ENCODE measurements at regions not wholly inside any gene's neighbourhood (a gene's known extent, or its start where the extent isn't known, plus 50 kb on each side); places are given as distances from the start of the nearest gene placed in this dataset.

DNA sequence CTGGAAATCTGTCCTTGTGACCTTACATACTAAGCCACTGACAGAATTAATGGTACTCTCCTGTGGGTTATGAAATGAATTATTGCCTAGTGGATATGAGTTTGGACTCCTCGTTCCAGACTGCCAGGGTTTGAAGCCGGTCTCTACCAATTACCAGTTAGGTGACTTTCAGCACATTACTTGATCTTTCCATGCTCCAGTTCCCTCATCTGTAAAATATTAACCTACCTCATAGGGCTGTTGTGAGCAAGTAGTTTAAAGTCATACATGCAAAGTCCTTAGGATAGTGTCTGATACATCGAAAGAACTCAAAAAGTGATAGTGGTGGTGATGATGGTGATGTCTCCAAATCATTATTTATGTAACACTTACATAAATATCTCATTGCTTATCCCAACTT, 373.5 kb upstream of the ARX start:
- H3K36me3 Mint-ChIP-seq (ENCODE audit: low read depth, unreplicated experiment) = no peaks in the 10 kb centered on the region
- H3K27me3 Mint-ChIP-seq (ENCODE audit: unreplicated experiment) = no peaks in the 10 kb centered on the region
- H3K27ac Mint-ChIP-seq (ENCODE audit: unreplicated experiment) = no peak overlapping the region
- no peaks in the 10 kb centered on the region for H3K9me3 Mint-ChIP-seq (ENCODE audit: unreplicated experiment)
- no peaks in the 10 kb centered on the region for H3K4me1 Mint-ChIP-seq (ENCODE audit: unreplicated experiment)
- H3K4me3 Mint-ChIP-seq (ENCODE audit: unreplicated experiment) = no peak overlapping the region
- no peak for DNase-seq (ENCODE audit: low spot score)
- TF ChIP-seq, protein P1, sequence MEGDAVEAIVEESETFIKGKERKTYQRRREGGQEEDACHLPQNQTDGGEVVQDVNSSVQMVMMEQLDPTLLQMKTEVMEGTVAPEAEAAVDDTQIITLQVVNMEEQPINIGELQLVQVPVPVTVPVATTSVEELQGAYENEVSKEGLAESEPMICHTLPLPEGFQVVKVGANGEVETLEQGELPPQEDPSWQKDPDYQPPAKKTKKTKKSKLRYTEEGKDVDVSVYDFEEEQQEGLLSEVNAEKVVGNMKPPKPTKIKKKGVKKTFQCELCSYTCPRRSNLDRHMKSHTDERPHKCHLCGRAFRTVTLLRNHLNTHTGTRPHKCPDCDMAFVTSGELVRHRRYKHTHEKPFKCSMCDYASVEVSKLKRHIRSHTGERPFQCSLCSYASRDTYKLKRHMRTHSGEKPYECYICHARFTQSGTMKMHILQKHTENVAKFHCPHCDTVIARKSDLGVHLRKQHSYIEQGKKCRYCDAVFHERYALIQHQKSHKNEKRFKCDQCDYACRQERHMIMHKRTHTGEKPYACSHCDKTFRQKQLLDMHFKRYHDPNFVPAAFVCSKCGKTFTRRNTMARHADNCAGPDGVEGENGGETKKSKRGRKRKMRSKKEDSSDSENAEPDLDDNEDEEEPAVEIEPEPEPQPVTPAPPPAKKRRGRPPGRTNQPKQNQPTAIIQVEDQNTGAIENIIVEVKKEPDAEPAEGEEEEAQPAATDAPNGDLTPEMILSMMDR (IDR thresholded peaks at IDR 0.05; ENCODE audit: unreplicated experiment) = no peak

DNA sequence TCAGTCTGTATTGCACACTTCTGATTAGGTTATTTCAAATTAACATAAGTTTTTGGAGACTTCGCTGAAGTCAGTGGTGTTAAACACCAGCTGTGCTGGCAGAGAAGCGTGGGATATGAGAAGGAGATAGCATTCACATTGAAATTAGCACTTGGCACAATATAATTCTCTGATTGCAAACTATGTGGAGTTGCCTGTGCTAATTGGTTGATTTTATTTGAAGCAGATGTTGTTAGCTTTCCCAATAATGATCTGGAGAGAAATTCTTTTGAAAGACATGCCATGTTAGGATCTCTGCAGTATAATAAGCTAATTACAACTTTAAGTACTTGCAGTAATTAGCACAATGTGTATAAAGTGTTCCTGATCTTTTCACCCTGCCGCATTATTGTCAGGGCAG, 367.4 kb upstream of the ARX start:
- Mint-ChIP-seq H3K4me1 (ENCODE audit: unreplicated experiment) (no peaks in the 10 kb centered on the region), H3K36me3 (ENCODE audit: low read depth, unreplicated experiment) (no peaks in the 10 kb centered on the region), H3K27ac (ENCODE audit: unreplicated experiment) (no peak overlapping the region), H3K27me3 (ENCODE audit: unreplicated experiment) (no peaks in the 10 kb centered on the region), H3K9me3 (ENCODE audit: unreplicated experiment) (no peaks in the 10 kb centered on the region), H3K4me3 (ENCODE audit: unreplicated experiment) (no peak overlapping the region)
- no peak for DNase-seq (ENCODE audit: low spot score)
- TF ChIP-seq, protein P1 (IDR thresholded peaks at IDR 0.05; ENCODE audit: unreplicated experiment) = no peak

DNA sequence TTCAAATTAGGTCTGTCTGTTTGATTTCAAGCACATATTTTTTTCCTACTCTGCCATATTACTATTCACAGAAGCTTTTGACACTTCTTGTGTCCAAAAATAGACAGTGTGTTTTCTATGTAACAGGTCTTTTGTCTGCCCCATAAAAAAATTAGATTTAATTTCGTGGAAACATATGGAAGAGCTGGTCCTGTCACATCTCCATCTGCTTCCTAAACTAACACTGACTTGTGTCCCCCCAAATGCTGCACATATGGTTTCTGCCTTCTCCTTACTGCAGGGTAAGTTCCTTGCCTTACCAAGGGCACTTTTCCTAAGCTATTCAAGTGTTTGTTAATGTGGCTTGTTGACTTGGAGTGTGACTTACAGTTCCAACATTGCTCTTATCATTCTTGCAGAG, 340.7 kb upstream of the ARX start:
- TF ChIP-seq, protein P1 (IDR thresholded peaks at IDR 0.05; ENCODE audit: unreplicated experiment) = no peak
- Mint-ChIP-seq H3K27ac (ENCODE audit: unreplicated experiment) (no peak overlapping the region), H3K4me1 (ENCODE audit: unreplicated experiment) (no peaks in the 10 kb centered on the region), H3K27me3 (ENCODE audit: unreplicated experiment) (no peaks in the 10 kb centered on the region), H3K36me3 (ENCODE audit: low read depth, unreplicated experiment) (no peaks in the 10 kb centered on the region), H3K4me3 (ENCODE audit: unreplicated experiment) (no peak overlapping the region), H3K9me3 (ENCODE audit: unreplicated experiment) (no peaks in the 10 kb centered on the region)
- no peak for DNase-seq (ENCODE audit: low spot score)

DNA sequence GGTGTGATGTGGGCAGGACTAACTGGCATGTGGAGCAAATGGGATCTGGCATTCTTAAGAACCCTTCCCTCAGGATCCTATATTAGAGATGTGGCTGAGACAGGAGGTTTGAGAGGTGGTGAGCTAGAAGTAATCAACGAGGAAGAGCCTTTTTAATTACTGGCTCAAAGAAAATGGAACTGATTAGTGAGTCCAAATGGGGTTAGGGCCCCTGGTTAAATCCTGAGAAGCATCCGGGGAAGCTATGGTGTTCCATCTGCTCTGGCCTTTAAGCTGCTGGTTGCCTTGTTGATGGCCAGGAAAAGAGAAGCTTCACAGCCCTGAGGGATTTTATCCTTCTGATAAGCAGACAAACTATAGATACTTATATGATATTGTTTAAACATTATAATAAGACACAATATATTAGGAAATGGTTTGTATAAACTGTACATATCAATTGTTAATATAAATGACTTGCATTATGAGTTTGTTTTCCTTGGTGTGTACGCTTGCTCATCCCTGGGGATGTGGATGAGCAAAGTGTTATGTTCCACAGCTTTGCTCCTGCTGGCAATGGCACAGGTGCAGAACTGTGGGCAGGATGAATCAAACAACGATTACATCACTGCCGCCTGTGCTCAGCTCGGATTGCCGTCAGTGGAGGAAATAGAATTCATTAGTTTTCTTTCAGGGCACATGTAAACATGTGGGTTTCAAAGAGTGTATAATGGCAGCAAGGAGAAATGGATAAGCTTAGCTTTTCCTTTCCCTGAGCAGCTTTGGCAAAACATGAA, 328.6 kb upstream of the ARX start:
- TF ChIP-seq, protein P1 (IDR thresholded peaks at IDR 0.05; ENCODE audit: unreplicated experiment) = no peak
- no peak for DNase-seq (ENCODE audit: low spot score)
- Mint-ChIP-seq H3K4me1 (ENCODE audit: unreplicated experiment) (no peaks in the 10 kb centered on the region), H3K4me3 (ENCODE audit: unreplicated experiment) (no peak overlapping the region), H3K36me3 (ENCODE audit: low read depth, unreplicated experiment) (no peaks in the 10 kb centered on the region), H3K9me3 (ENCODE audit: unreplicated experiment) (no peaks in the 10 kb centered on the region), H3K27ac (ENCODE audit: unreplicated experiment) (no peak overlapping the region), H3K27me3 (ENCODE audit: unreplicated experiment) (no peaks in the 10 kb centered on the region)

DNA sequence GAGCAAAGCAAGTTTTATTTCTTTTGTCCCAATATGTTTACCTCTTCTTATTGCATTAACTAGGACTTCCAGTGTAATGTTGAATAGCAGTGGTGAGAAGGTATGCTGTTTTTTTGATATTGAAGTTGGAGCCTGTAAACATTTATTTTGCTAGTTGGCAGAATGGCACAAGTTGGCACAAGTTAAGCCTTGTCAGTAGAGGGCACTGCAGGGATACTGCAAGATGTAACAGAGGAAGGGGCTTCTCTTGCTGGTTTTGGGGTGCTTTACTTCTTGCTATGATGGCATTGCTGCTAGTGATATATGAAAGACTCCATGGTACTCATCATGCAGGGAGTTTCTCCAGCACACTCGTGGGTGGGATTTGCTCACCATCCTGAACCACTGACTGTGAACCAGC, 327.3 kb upstream of the ARX start:
- Mint-ChIP-seq H3K27me3 (ENCODE audit: unreplicated experiment) (no peaks in the 10 kb centered on the region), H3K27ac (ENCODE audit: unreplicated experiment) (no peak overlapping the region), H3K36me3 (ENCODE audit: low read depth, unreplicated experiment) (no peaks in the 10 kb centered on the region), H3K9me3 (ENCODE audit: unreplicated experiment) (no peaks in the 10 kb centered on the region), H3K4me3 (ENCODE audit: unreplicated experiment) (no peak overlapping the region), H3K4me1 (ENCODE audit: unreplicated experiment) (no peaks in the 10 kb centered on the region)
- TF ChIP-seq, protein P1 (IDR thresholded peaks at IDR 0.05; ENCODE audit: unreplicated experiment) = no peak
- no peak for DNase-seq (ENCODE audit: low spot score)

All from endothelial cell (in vitro differentiated cells).